ENCODE measurements at regions not wholly inside any gene's neighbourhood (a gene's known extent, or its start where the extent isn't known, plus 50 kb on each side); places are given as distances from the start of the nearest gene placed in this dataset.

DNA sequence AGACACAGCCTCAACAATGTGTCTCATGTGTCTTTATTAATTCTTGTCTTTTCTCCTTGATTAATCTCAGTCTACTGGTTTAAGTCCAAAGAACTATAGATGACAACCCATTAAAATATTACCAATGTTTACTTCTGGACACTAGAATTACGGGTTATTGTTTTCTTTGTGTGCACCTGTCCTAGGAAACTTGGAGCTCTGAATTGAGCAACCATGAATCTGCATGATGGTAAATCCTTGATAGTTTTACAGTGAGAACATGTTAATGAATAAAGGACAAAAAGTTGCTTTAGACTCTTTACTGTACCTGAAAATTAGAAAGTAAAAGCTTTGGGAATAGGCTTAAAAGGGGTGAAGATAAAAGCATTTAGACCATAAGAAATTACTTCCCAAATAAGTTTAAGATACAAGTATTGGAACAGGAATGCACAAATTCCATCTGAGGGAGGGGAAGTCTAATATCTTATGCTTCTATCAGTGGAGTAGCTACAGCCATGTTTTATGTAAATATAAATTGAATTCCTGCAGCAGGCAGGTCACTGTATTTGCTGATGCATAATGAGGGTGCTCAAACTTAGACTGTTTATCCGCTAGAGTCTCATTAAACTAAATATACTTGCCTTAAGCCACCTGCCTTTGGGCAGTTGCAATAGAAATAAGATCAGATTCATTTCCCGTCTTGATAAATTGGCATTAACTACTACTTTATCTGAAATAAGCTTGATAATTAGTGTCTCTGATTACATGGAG lies 603.7 kb upstream of the GCFC2 start:
- no peak for TF ChIP-seq ZFX (IDR thresholded peaks at IDR 0.05)
- TF ChIP-seq, protein P1, sequence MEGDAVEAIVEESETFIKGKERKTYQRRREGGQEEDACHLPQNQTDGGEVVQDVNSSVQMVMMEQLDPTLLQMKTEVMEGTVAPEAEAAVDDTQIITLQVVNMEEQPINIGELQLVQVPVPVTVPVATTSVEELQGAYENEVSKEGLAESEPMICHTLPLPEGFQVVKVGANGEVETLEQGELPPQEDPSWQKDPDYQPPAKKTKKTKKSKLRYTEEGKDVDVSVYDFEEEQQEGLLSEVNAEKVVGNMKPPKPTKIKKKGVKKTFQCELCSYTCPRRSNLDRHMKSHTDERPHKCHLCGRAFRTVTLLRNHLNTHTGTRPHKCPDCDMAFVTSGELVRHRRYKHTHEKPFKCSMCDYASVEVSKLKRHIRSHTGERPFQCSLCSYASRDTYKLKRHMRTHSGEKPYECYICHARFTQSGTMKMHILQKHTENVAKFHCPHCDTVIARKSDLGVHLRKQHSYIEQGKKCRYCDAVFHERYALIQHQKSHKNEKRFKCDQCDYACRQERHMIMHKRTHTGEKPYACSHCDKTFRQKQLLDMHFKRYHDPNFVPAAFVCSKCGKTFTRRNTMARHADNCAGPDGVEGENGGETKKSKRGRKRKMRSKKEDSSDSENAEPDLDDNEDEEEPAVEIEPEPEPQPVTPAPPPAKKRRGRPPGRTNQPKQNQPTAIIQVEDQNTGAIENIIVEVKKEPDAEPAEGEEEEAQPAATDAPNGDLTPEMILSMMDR (conservative IDR thresholded peaks at IDR 0.05): no peak
- no peak overlapping the region for H3K27ac ChIP-seq

DNA sequence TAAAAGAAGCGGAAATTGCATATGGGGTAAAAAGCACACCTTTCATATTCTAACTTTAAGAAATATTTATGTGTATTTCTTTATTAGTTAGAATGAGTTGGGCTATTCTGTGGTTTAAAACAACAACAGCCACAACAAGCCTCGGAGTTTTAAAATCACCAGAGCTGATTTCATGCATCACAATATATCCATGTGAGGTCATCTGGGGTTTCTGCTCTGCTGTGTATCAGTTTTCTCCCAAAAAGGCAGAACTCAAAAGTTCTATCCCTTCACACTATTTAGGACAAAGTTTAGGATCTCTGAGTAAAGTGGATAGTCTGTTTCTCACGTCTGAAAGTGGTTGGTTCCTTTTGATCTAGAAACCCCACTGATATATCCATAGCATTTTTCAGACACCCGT lies 601.5 kb upstream of the GCFC2 start:
- TF ChIP-seq, protein P1 (conservative IDR thresholded peaks at IDR 0.05): no peak
- TF ChIP-seq ZFX (IDR thresholded peaks at IDR 0.05): no peak
- no peak overlapping the region for H3K27ac ChIP-seq

DNA sequence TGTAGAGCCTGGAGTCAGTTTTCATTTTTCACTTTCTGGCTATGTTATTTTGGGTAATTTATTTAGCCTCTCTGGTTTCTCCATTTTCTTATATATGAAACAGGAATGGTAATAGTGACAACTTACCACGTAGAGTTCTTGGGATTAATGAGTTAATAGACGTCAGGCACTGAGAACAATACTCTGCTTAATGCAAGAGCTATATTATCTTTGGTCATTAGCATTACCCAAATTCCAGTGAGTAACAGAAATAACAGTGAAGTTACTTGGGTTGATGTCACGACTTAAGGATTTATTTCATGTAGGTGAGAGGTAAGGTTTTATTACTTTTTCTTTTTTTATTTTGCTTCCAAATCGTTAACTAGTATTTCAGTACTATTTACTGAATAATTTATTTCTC lies 601.0 kb upstream of the GCFC2 start:
- H3K27ac ChIP-seq: no peak overlapping the region
- TF ChIP-seq, protein P1 (conservative IDR thresholded peaks at IDR 0.05): no peak
- TF ChIP-seq ZFX (IDR thresholded peaks at IDR 0.05): no peak

DNA sequence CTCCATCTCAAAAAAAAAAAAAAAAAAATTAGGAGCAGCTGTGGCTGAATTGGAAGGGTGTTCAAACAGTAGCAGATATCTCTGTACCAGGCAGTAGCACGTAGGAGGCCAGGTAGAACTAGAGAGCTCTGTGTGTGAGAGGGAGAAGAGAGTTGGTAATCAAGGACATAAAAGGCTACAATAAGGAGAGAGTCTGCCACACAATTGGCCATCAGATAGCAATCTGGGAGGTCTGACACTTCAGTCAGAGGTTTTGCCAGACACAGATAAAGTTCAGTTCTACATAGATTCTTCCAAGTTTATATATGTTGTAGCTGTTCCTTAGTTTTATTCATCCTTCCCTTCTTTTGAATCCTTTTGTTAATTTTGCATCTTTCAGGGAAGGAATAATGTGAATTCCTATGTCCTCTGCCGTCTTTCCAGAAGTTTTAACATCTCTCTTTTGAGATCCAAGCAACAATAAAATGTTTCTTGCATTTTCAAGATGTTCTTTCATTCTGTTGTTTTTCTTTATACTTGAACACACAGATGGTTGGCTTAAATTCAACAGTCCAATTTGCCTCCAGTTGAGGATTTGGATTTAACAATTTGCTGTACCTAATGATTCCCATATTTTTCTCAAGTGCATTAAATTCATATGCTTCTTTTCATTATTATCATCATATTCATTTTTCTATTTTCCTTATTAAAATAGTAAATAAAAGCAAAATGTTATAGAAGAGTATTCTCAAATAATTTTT lies 600.3 kb upstream of the GCFC2 start:
- H3K27ac ChIP-seq: no peak overlapping the region
- TF ChIP-seq, protein P1 (conservative IDR thresholded peaks at IDR 0.05): no peak
- no peak for TF ChIP-seq ZFX (IDR thresholded peaks at IDR 0.05)

DNA sequence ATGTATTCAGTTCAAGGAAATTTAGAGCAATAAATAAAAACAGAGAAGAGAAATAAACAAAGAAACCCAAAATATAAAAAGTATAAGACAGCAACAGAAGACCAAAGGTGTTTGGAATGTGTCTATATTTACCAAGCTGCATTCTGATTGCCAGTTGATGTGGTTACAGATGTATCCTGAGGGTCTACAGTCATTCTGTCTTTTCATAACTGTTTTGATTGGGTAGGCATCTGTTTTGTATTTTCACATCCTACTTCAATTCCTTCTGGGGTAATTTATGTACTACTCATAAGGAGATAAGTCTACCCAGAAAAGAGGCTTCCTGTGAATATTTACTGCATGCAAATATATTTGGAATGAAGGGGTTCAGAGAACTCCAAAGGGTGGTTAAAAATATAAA lies 596.8 kb upstream of the GCFC2 start:
- H3K27ac ChIP-seq: no peak overlapping the region
- TF ChIP-seq, protein P1 (conservative IDR thresholded peaks at IDR 0.05): no peak
- no peak for TF ChIP-seq ZFX (IDR thresholded peaks at IDR 0.05)

DNA sequence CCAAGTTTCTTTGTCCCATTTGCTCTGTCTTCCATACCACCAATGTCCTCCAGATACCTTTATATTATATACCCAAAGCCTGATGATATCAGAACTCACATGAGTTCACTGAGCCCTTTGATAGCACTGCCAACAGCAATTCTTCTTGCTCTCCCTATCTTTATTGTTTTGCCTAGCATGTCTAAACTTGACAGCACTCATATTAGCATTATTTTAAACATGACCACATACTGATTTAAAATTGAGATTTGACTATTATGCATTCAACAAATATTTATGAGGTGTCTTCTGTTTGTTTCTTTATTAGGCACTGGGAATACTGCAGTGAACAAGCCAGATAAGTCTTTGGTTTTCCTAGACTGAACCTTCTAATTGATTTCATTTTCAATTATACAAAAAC lies 587.3 kb upstream of the GCFC2 start:
- TF ChIP-seq, protein P1 (conservative IDR thresholded peaks at IDR 0.05): no peak
- TF ChIP-seq ZFX (IDR thresholded peaks at IDR 0.05): no peak
- no peak overlapping the region for H3K27ac ChIP-seq

DNA sequence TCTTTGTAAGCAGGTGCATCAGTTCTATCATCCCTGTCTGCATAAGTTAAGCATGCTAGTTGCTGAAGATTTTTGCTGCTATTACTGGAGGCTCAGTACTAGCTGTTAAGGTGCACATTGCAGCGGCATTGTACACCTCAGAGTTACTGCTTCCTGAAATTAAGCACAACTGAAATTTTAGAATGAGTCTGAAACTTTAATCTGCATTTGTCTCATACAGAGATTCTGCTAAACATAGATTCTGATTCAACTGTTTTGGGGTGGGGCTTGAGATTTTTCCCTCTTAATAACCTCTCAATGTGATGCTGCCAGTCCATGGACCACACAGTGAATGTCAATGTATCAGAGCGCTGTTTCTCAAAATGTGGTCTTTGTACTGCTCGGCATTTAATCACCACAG lies 585.7 kb upstream of the GCFC2 start:
- TF ChIP-seq ZFX (IDR thresholded peaks at IDR 0.05): no peak
- TF ChIP-seq, protein P1 (conservative IDR thresholded peaks at IDR 0.05): no peak
- no peak overlapping the region for H3K27ac ChIP-seq

Data from C4-2B (cell line).